Hematopoietic multipotent progenitor cell treated with erythropoietin and hydrocortisone succinate and interleukin-3 and kit ligand, for 6 days (in vitro differentiated cells): ENCODE measurements at regions not wholly inside any gene's neighbourhood (a gene's known extent, or its start where the extent isn't known, plus 50 kb on each side); places are given as distances from the start of the nearest gene placed in this dataset.

Experiments used
- DNase-seq: peaks from one replicate; pipeline ENCODE4 v3.0.0-alpha.2; 2015

- peak; percentile 21 for DNase-seq
These were observed 98.8 kb upstream of the CACNA1A start for GRCh38 chr19:13604902-13605586.

DNA sequence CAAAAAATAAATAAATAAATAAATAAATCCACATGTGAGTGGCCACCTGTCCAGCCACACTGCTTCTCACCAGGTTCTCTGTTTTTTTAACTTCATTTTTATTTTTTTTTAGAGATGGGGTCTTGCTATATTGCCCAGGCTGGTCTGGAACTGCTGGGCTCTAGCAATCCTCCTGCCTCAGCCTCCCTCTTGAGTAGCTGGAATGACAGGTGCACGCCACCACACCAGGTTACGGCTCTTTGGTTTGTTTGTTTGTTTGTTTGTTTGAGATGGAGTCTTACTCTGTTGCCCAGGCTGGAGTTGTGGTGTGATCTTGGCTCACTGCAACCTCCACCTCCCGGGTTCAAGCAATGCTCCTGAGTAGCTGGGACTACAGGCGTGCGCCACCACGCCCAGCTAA is 94.5 kb upstream of the CACNA1A start:
- no peak for DNase-seq

DNA sequence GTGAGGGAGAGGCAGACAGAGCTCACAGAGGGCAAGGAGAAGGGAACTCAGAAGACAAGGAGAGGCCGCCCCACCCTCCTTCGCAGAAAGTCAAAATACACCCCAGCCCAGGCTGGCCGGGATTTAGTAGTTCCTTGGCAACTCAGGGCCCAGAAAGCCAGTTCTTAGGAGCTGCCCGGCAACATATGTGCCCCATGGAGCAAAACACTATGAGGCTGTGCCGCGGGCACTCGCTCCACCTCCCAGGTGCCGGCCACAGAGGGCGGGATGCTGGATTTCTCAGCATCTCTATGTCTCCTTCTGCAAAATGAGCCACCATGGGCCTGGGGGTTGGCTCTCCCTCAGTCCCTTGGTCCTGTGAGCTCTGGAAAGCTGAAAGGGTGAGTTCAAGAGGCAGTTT is 93.8 kb upstream of the CACNA1A start:
- DNase-seq, result no peak

DNA sequence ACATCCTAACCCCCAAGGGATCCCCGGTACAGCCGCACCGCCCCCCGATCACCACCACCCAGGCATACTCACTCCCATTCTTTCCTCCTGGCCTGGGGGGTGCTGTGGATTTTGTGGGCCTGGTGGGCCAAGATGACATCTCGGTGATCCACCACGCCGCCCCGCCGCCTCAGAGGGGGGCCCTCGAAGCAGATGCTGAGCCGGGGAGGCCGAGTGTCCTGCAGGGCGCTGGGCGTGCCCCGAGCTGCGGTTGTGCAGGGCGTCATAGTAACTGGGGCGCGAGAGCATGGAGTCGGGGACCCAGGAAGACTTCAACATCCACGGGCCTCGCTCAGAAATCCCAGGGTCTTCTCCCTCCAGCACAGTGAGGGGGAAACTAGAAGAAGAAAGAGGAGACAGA is 93.4 kb upstream of the CACNA1A start:
- DNase-seq, result no peak

DNA sequence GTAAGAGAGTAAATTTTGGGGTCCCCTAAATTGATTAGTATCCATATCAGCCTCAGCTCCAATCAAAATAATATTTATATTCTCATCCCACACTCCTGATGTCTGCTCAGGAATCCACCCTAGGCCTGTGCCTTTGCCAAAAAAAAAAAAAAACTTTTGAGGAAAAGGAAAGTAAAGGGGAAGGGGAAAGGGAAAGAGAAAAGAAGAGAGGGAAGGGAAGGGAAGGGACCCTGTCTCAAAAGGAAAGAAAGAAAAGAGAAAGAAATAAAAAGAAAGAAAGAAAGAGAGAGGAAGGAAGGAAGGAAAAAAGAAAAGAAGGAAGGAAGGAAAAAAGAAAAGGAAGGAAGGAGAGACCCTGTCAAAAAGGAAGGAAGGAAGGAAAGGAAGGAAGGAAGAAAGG is 91.8 kb upstream of the CACNA1A start:
- no peak for DNase-seq

- DNase-seq, result peak; percentile 85
These were observed 91.4 kb upstream of the CACNA1A start for GRCh38 chr19:13597640-13598039.

DNA sequence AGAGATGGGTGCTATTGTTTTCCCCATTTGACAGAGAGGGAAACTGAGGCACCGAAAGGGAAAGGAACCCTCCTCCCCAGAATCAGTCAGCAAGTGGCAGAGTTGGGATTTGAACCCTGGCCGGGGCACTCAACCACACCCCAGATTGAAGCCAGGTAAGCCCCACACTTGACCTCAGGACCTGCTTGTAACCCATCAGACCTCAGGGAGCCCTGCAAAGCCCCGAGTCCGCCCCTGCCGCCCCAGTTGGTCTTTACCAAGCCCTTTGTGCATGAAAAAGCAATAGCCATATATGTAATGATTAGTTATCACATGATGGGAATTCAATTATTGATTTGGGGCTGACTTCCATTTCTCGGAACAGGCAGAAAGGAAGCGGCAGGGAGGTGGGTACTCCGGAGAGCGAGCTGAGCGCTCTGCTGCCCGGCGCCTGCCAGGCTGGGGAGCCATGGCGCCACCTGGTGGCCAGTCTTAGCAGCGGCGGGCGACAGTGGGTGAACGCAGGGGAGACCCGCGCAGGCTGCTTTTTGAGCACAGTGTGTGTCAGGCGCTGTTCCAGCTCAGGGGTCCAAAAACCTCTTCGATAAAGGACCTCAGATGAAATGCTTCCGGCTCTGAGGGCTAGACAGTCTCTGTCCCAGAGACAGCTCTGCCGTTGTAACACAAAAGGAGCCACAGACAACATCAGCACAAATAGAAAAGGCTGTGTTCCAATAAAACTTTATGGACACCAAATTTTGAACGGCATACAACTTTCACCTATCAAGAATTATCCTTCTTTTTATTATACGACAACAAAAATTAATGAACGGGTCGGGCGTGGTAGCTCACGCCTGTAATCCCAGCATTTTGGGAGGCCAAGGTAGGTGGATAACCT is 82.9 kb upstream of the CACNA1A start:
- peak; percentile 79 for DNase-seq

DNA sequence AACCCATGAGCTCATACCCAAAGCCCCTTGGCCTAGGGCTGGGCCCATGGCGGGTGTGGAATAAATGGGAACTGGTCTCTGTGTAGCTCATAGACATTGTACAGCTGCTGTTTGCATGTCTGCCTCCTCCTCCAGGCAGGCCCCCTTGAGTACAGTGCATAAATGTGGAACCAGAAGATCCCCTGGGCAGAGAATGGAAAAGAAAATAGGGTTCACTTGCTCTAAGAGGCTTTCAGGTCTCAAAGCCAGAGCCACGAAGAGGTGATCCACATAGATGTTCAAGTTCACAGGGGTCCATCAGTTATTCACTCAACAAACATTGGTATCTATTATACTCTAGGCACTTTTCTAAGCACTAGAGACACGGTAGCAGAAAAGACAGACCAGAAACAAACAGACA is 79.2 kb upstream of the CACNA1A start:
- no peak for DNase-seq

- DNase-seq, result no peak
These were observed 77.5 kb upstream of the CACNA1A start for GRCh38 chr19:13583753-13584152.

- DNase-seq, result peak; percentile 50
These were observed 76.8 kb upstream of the CACNA1A start for GRCh38 chr19:13583114-13583513.

- no peak for DNase-seq
These were observed 75.3 kb upstream of the CACNA1A start for GRCh38 chr19:13581576-13581975.

DNA sequence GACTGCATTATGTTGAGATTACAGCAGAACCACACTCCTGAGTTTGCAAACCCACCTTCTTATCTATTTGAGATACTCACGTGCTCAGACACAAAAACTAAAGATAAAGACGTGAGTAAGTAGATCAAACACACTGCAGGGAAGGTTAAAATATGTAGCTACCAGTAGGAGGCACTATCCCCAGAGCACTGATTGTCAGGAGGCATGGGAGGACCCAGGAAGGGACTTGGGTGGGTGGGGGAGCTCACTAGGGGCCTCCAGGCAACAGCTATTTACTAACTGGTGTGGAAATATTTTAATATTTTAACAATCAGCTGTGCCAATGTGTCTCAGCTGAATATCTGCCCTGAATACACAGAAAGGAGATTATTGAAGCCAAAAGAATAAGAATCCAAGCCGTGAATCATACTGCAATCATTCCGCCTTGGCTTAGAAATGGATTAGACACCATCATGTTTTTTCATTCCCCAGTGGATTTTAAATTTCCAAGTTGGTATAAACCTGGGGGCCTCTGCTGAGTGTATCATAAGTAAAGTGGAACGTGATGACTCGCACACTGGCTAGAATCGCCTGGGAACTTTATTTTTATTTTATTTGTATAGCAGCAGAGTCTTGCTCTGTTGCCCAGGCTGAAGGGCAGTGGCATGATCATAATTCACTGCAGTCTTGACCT is 73.2 kb upstream of the CACNA1A start:
- no peak for DNase-seq

- no peak for DNase-seq
These were observed 70.4 kb upstream of the CACNA1A start for GRCh38 chr19:13576726-13577125.

DNA sequence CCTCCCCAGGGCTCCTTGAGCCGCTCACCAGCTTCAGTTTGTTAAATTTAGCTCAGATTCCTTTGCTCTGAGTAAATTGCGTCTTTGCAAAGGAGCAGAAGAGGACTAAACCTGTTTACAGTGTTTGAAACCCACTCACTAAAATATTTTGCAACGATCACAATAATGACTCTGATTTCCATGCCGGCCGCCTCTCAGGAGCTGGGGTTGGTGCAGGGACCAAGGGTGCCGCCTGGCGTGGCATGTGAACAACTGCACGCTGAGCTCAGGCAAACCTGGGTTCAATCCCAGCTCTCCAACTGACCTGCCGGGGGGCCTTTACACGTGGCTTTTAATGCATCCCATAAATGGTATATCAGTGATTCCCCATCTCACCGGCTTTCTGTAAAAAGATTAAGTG is 68.7 kb upstream of the CACNA1A start:
- peak; percentile 35 for DNase-seq

GRCh38 chr19:13573056-13573667 is 66.9 kb upstream of the CACNA1A start:
- no peak for DNase-seq

GRCh38 chr19:13561461-13561860 is 55.2 kb upstream of the CACNA1A start:
- no peak for DNase-seq

GRCh38 chr19:13557756-13558398 is 51.6 kb upstream of the CACNA1A start:
- DNase-seq, result peak; percentile 5

GRCh38 chr19:13556552-13556951 is 50.3 kb upstream of the CACNA1A start:
- DNase-seq, result no peak
